C4-2B (cell line): ENCODE measurements at regions not wholly inside any gene's neighbourhood (a gene's known extent, or its start where the extent isn't known, plus 50 kb on each side); places are given as distances from the start of the nearest gene placed in this dataset.

Experiments
- CTCF ChIP-seq: fragments of 450-650 bp; conservative IDR thresholded peaks from 2 replicates; pipeline ENCODE4 v1.5.1; 2017; ENCODE audit warnings: mild to moderate bottlenecking
- ZFX ChIP-seq: fragments of 450-650 bp; IDR thresholded peaks from 2 replicates; pipeline ENCODE4 v1.6.1; 2017

- TF ChIP-seq CTCF (no peak), ZFX (no peak)
These were observed 257.6 kb downstream of the GATA3 start for GRCh38 chr10:8312079-8312478.
